B cell (primary cell): ENCODE measurements at regions not wholly inside any gene's neighbourhood (a gene's known extent, or its start where the extent isn't known, plus 50 kb on each side); places are given as distances from the start of the nearest gene placed in this dataset.

Experiments used
- ATAC-seq: fragments of 200-7000 bp; cut with Tn5 transposase; one replicate; pipeline ENCODE4 v1.10.0; 2021; ENCODE audit warnings: low read depth, mild to moderate bottlenecking, moderate number of reproducible peaks, moderate library complexity
- CTCF ChIA-PET: fragments of 350-600 bp; sonication (Branson Sonifier 250); formaldehyde crosslinking; loops from one replicate; lab custom pipeline; 2021; ENCODE audit warnings: antibody characterized with exemption, inconsistent platforms; lab: Charles Lee
- POLR2A ChIA-PET: fragments of 350-600 bp; sonication (Branson Sonifier 250); formaldehyde crosslinking; loops from one replicate; lab custom pipeline; 2021; ENCODE audit warnings: antibody characterized with exemption; lab: Charles Lee
- DNase-seq: peaks from one replicate; pipeline ENCODE4 v3.0.0; 2013
- H2AFZ ChIP-seq: 2 replicates; pipeline ENCODE4 v1.6.1; 2012; ENCODE audit warnings: mild to moderate bottlenecking, low read depth, low read length; ENCODE audit not compliant: insufficient read depth, poor library complexity, severe bottlenecking
- H3K27ac ChIP-seq, 2 donors: 1 replicate in 1 of 2; 2 replicates in 1 of 2; pipeline ENCODE4 v1.5.1; 2012 to 2013; ENCODE audit warnings: low read length in 2 of 2, mild to moderate bottlenecking in 2 of 2, moderate library complexity in 1 of 2
- H3K27me3 ChIP-seq, 4 experiments: fragments of 200-600 bp in 1 of 4; sonication (generic) in 1 of 4; replicated peaks in 1 of 4; 1 replicate in 2 of 4; 2 replicates in 2 of 4; pipeline versions ENCODE4 v1.6.1 to v1.7.0; 2013 to 2016; ENCODE audit warnings: low read length in 3 of 4, mild to moderate bottlenecking in 2 of 4, mixed read lengths in 1 of 4, moderate library complexity in 1 of 4; ENCODE audit not compliant: insufficient read depth in 4 of 4, control insufficient read depth in 3 of 4; ENCODE audit errors: control extremely low read depth in 1 of 4
- H3K36me3 ChIP-seq, 2 experiments: replicated peaks in 1 of 2; 1 replicate in 1 of 2; 2 replicates in 1 of 2; pipeline versions ENCODE4 v1.6.1 to v1.7.1; 2013; ENCODE audit warnings: low read length in 1 of 2; ENCODE audit not compliant: insufficient read depth in 2 of 2, control insufficient read depth in 1 of 2; ENCODE audit errors: control extremely low read depth in 1 of 2, extremely low read depth in 1 of 2
- H3K4me1 ChIP-seq, 2 donors: fragments of 200-600 bp in 1 of 2; sonication (generic) in 1 of 2; 1 replicate in 1 of 2; 2 replicates in 1 of 2; pipeline versions ENCODE4 v1.5.1 to v1.6.1; 2013 to 2017; ENCODE audit warnings: low read length in 2 of 2; ENCODE audit not compliant: control insufficient read depth in 2 of 2, insufficient read depth in 2 of 2
- H3K4me2 ChIP-seq: replicated peaks from 2 replicates; pipeline ENCODE3; 2012; ENCODE audit warnings: mild to moderate bottlenecking, low read depth, low read length; ENCODE audit not compliant: poor library complexity, severe bottlenecking
- H3K4me3 ChIP-seq, 5 experiments: fragments of 200-600 bp in 1 of 5; sonication (generic) in 1 of 5; 1 replicate in 3 of 5; 2 replicates in 2 of 5; pipeline versions ENCODE4 v1.5.1 to v1.7.0; 2011 to 2016; ENCODE audit warnings: low read length in 4 of 5, mild to moderate bottlenecking in 4 of 5, low read depth in 2 of 5, control low read depth in 1 of 5, moderate library complexity in 1 of 5; ENCODE audit not compliant: insufficient read depth in 1 of 5; ENCODE audit errors: control extremely low read depth in 1 of 5, extremely low read depth in 1 of 5
- H3K79me2 ChIP-seq: fragments of 200-600 bp; sonication (generic); one replicate; pipeline ENCODE4 v1.6.0; 2016; ENCODE audit warnings: low read length; ENCODE audit not compliant: control insufficient read depth, insufficient read depth
- H3K9ac ChIP-seq: fragments of 200-600 bp; sonication (generic); 2 replicates; pipeline ENCODE4 v1.6.1; 2017; ENCODE audit warnings: mild to moderate bottlenecking, low read length, moderate library complexity
- H3K9me3 ChIP-seq, 3 donors: one replicate each; pipeline versions ENCODE4 v1.6.1 to v1.7.1; 2013; ENCODE audit warnings: low read length in 2 of 3; ENCODE audit not compliant: control insufficient read depth in 2 of 3, insufficient read depth in 1 of 3; ENCODE audit errors: control extremely low read depth in 1 of 3
- H4K20me1 ChIP-seq: 2 replicates; pipeline ENCODE4 v1.6.0; 2012; ENCODE audit warnings: mild to moderate bottlenecking, low read length; ENCODE audit not compliant: insufficient read depth, control insufficient read depth, poor library complexity, severe bottlenecking
- H3K27ac Mint-ChIP-seq: one replicate; pipeline ENCODE4 v1.8.0; 2021; ENCODE audit warnings: mixed read lengths
- H3K27me3 Mint-ChIP-seq: one replicate; pipeline ENCODE4 v1.8.0; 2021; ENCODE audit warnings: mixed read lengths
- H3K4me1 Mint-ChIP-seq: one replicate; pipeline ENCODE4 v1.8.0; 2021; ENCODE audit warnings: mixed read lengths
- H3K4me3 Mint-ChIP-seq: one replicate; pipeline ENCODE4 v1.8.0; 2021; ENCODE audit warnings: mixed read lengths
- H3K9me3 Mint-ChIP-seq: one replicate; pipeline ENCODE4 v1.8.0; 2022; ENCODE audit warnings: mixed read lengths; ENCODE audit not compliant: insufficient read depth
- EZH2 ChIP-seq: IDR thresholded peaks from 2 replicates; pipeline ENCODE4 v1.6.1; 2012; ENCODE audit warnings: borderline replicate concordance, low read depth, mild to moderate bottlenecking, moderate library complexity, low read length; ENCODE audit not compliant: insufficient read depth, poor library complexity, severe bottlenecking
- WGBS: methylation state at CpG from one replicate; pipeline ENCODE4 v1.1.5; 2013; ENCODE audit warnings: missing lambda C conversion rate; ENCODE audit not compliant: insufficient coverage; 5-methylcytosine and 5-hydroxymethylcytosine counted together
- intact Hi-C: fragments of 100-400 bp; cut with micrococcal nuclease; formaldehyde crosslinking; loops from one replicate; pipeline ENCODE4 v1.10.0; 2022
- TF ChIP-seq, protein P1 (sequence below): fragments of 200-600 bp; IDR thresholded peaks from one replicate; pipeline ENCODE4 v1.8.0; 2022; ENCODE audit warnings: antibody characterized with exemption, mild to moderate bottlenecking

DNA sequence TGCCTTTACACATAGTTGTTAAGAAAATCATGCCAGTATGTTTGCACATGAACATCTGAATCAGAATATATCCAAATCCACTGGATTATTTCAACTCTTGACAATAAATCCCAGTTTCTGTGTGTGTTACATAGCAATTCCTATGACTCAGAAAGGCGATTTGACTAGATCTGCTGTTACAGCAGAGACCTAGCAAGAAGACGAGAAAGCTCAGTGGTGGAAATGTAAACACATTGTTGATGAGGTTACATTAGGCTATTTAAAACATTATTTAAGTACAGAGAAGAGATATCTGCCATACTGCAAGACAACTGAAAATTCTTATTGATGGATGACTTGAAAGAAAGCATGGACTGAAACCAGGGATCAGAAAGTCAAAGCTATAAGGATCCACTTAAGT lies 73.0 kb upstream of the SMIM21 start:
- H4K20me1 ChIP-seq: no peaks in the 10 kb centered on the region
- no peak for DNase-seq
- ChIA-PET CTCF (no interaction called here), POLR2A (interaction anchor here (0.6 kb wide), 1 partner anchor 1578 kb away, joined by 4 read pairs; no protein-coding TSS in a partner anchor)
- H3K4me3 ChIP-seq: no peak overlapping the region
- peaks cover 2% of the 10 kb centered on the region for H3K27me3 Mint-ChIP-seq
- H3K27me3 ChIP-seq: no peaks in the 10 kb centered on the region
- H3K36me3 ChIP-seq: no peaks in the 10 kb centered on the region
- no peak overlapping the region for H3K27ac ChIP-seq
- intact Hi-C loops: no loop called here
- H3K4me1 ChIP-seq: no peaks in the 10 kb centered on the region
- H2AFZ ChIP-seq: no peak overlapping the region
- no peak overlapping the region for H3K27ac Mint-ChIP-seq
- no peaks in the 10 kb centered on the region for H3K4me1 Mint-ChIP-seq
- no peak overlapping the region for H3K4me2 ChIP-seq
- no peak overlapping the region for H3K4me3 Mint-ChIP-seq
- no peaks in the 10 kb centered on the region for H3K9me3 ChIP-seq
- no peak overlapping the region for H3K9ac ChIP-seq
- no CpG with 5 or more reads among the region's 2 CpGs for WGBS
- no peaks in the 10 kb centered on the region for H3K9me3 Mint-ChIP-seq
- H3K79me2 ChIP-seq: no peaks in the 10 kb centered on the region
- TF ChIP-seq EZH2: no peak
- TF ChIP-seq, protein P1, sequence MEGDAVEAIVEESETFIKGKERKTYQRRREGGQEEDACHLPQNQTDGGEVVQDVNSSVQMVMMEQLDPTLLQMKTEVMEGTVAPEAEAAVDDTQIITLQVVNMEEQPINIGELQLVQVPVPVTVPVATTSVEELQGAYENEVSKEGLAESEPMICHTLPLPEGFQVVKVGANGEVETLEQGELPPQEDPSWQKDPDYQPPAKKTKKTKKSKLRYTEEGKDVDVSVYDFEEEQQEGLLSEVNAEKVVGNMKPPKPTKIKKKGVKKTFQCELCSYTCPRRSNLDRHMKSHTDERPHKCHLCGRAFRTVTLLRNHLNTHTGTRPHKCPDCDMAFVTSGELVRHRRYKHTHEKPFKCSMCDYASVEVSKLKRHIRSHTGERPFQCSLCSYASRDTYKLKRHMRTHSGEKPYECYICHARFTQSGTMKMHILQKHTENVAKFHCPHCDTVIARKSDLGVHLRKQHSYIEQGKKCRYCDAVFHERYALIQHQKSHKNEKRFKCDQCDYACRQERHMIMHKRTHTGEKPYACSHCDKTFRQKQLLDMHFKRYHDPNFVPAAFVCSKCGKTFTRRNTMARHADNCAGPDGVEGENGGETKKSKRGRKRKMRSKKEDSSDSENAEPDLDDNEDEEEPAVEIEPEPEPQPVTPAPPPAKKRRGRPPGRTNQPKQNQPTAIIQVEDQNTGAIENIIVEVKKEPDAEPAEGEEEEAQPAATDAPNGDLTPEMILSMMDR: no peak
- ATAC-seq: no peak

DNA sequence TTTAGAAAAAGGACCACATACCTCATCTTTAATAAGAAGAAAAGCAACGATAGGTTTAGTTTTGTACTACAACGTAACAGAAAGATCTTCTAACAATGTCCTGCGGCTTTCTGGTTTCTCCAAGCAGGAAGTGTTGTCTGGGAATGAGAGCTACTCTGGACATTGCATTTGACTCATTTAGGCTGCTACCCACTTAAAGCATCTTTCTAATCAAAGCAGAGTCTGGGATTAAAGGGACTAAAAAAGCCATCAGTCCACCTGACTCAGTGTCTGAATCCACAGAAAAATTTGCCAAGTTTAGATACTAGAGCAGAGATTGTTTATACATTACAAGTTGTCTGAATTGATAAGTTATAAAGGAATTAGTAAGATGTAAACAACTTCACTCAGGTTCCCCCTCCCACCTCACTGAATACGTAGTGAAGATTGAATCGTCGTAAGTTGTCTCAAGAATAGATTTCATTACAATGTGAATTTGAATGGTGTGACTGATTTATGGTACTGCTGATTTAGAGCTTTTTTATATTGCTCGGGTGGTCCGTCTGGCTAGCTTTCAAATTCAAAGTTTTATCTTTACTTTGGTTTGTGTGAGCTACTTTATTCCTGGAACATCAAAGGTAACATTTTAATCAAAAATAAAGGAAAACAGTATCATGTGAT lies 70.2 kb upstream of the SMIM21 start:
- Histone ChIP-seq H2AFZ (no peak overlapping the region), H3K4me3 (no peak overlapping the region), H3K4me1 (no peaks in the 10 kb centered on the region), H3K9me3 (no peaks in the 10 kb centered on the region), H3K27me3 (no peaks in the 10 kb centered on the region), H3K9ac (no peak overlapping the region), H3K27ac (no peak overlapping the region), H3K36me3 (no peaks in the 10 kb centered on the region), H4K20me1 (no peaks in the 10 kb centered on the region), H3K79me2 (no peaks in the 10 kb centered on the region), H3K4me2 (no peak overlapping the region)
- Mint-ChIP-seq H3K27me3 (peaks cover 2% of the 10 kb centered on the region), H3K27ac (no peak overlapping the region), H3K4me3 (no peak overlapping the region), H3K4me1 (no peaks in the 10 kb centered on the region), H3K9me3 (no peaks in the 10 kb centered on the region)
- ATAC-seq (no peak), DNase-seq (no peak)
- ChIA-PET POLR2A (no interaction called here), CTCF (no interaction called here)
- TF ChIP-seq, protein P1: no peak
- TF ChIP-seq EZH2: no peak
- intact Hi-C loops: no loop called here
- WGBS: 88% methylated on average over 1 of the region's 8 CpGs
